GM19239 (cell line): ENCODE measurements at regions not wholly inside any gene's neighbourhood (a gene's known extent, or its start where the extent isn't known, plus 50 kb on each side); places are given as distances from the start of the nearest gene placed in this dataset.
"Not testable (repeated sequence)": the region's sequence is repeated elsewhere in the genome, so short reads cannot be mapped to it uniquely, and the experiment has no call there.

Source experiments
- DNase-seq: peaks from one replicate; pipeline ENCODE4 v3.0.0; 2011; ENCODE audit warnings: low spot score; ENCODE audit not compliant: insufficient read length
- FAIRE-seq: peaks from 2 replicates; lab custom pipeline; 2011; peaks lifted over from hg19 to GRCh38; lab: Jason Lieb, UNC

GRCh38 chr13:103953859-103954258 is 887.6 kb upstream of the SLC10A2 start:
- FAIRE-seq (no peak), DNase-seq (no peak)

GRCh38 chr13:103952183-103952582 is 886.0 kb upstream of the SLC10A2 start:
- FAIRE-seq (no peak), DNase-seq (no peak)

GRCh38 chr13:103948426-103948825 is 882.2 kb upstream of the SLC10A2 start:
- DNase-seq (no peak), FAIRE-seq (no peak)

- FAIRE-seq, result no peak
- no peak for DNase-seq
These were observed 879.6 kb upstream of the SLC10A2 start for GRCh38 chr13:103945836-103946235.

GRCh38 chr13:103941506-103942140 is 875.4 kb upstream of the SLC10A2 start:
- DNase-seq (no peak), FAIRE-seq (no peak)

- FAIRE-seq, result no peak
- no peak for DNase-seq
These were observed 868.9 kb upstream of the SLC10A2 start for GRCh38 chr13:103935117-103935516.

GRCh38 chr13:103931885-103932284 is 865.7 kb upstream of the SLC10A2 start:
- no peak for FAIRE-seq
- no peak for DNase-seq

GRCh38 chr13:103931331-103931845 is 865.2 kb upstream of the SLC10A2 start:
- DNase-seq (no peak), FAIRE-seq (no peak)

GRCh38 chr13:103926118-103926517 is 859.9 kb upstream of the SLC10A2 start:
- no peak for DNase-seq
- no peak for FAIRE-seq

GRCh38 chr13:103908911-103909310 is 842.7 kb upstream of the SLC10A2 start:
- FAIRE-seq (no peak), DNase-seq (no peak)

- FAIRE-seq (no peak), DNase-seq (no peak)
These were observed 842.1 kb upstream of the SLC10A2 start for GRCh38 chr13:103908274-103908673.

GRCh38 chr13:103903790-103904189 is 837.6 kb upstream of the SLC10A2 start:
- no peak for DNase-seq
- no peak for FAIRE-seq

- FAIRE-seq (no peak), DNase-seq (no peak)
These were observed 832.3 kb upstream of the SLC10A2 start for GRCh38 chr13:103898481-103898880.

- DNase-seq, result no peak
- no peak for FAIRE-seq
These were observed 829.8 kb upstream of the SLC10A2 start for GRCh38 chr13:103895835-103896531.

GRCh38 chr13:103894626-103895025 is 828.4 kb upstream of the SLC10A2 start:
- DNase-seq (no peak), FAIRE-seq (no peak)

- no peak for FAIRE-seq
These were observed 818.0 kb upstream of the SLC10A2 start for GRCh38 chr13:103884101-103884723.

GRCh38 chr13:103883698-103884097 is 817.5 kb upstream of the SLC10A2 start:
- FAIRE-seq, result no peak
- no peak for DNase-seq

More at GRCh38 chr13:103884101-103884723, 818.0 kb upstream of the SLC10A2 start:
- DNase-seq, result no peak

GRCh38 chr13:103883164-103883563 is 816.9 kb upstream of the SLC10A2 start:
- FAIRE-seq (no peak), DNase-seq (no peak)

GRCh38 chr13:103880146-103880545 is 813.9 kb upstream of the SLC10A2 start:
- not testable (repeated sequence) for DNase-seq, FAIRE-seq

GRCh38 chr13:103878891-103879605 is 812.8 kb upstream of the SLC10A2 start:
- DNase-seq, result no peak

GRCh38 chr13:103876571-103876970 is 810.4 kb upstream of the SLC10A2 start:
- no peak for FAIRE-seq
- DNase-seq, result no peak

More at GRCh38 chr13:103878891-103879605, 812.8 kb upstream of the SLC10A2 start:
- no peak for FAIRE-seq
